NB4 (cell line): ENCODE measurements at regions not wholly inside any gene's neighbourhood (a gene's known extent, or its start where the extent isn't known, plus 50 kb on each side); places are given as distances from the start of the nearest gene placed in this dataset.

Experiments used
- MYC ChIP-seq: IDR thresholded peaks from 2 replicates; pipeline ENCODE4 v1.6.1; 2011; ENCODE audit warnings: low read depth, low read length
- POLR2A ChIP-seq: IDR thresholded peaks from 2 replicates; pipeline ENCODE4 v1.6.1; 2011; ENCODE audit warnings: mild to moderate bottlenecking; ENCODE audit not compliant: insufficient read length; ENCODE audit errors: extremely low read depth
- TF ChIP-seq, protein P1 (sequence below): IDR thresholded peaks from one replicate; pipeline ENCODE4 v1.5.1; 2012; ENCODE audit warnings: low read depth, low read length

DNA sequence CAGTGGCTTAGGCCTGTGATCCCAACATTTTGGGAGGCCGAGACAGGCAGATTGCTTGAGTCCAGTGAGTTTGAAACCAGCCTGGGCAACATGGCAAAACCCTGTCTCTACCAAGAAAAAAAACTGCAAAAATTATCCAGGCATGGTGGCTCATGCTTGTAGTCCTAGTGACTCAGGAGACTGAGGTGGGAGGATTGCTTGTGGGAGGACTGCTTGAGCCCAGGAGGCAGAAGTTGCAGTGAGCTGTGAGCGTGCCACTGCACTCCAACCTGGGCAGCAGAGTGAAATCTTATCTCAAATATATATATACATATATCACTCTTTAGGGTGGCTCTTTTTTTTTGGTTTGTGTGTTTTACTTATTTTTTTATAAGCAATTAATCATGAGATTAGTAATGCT, 83.7 kb upstream of the WDR72 start:
- TF ChIP-seq, protein P1, sequence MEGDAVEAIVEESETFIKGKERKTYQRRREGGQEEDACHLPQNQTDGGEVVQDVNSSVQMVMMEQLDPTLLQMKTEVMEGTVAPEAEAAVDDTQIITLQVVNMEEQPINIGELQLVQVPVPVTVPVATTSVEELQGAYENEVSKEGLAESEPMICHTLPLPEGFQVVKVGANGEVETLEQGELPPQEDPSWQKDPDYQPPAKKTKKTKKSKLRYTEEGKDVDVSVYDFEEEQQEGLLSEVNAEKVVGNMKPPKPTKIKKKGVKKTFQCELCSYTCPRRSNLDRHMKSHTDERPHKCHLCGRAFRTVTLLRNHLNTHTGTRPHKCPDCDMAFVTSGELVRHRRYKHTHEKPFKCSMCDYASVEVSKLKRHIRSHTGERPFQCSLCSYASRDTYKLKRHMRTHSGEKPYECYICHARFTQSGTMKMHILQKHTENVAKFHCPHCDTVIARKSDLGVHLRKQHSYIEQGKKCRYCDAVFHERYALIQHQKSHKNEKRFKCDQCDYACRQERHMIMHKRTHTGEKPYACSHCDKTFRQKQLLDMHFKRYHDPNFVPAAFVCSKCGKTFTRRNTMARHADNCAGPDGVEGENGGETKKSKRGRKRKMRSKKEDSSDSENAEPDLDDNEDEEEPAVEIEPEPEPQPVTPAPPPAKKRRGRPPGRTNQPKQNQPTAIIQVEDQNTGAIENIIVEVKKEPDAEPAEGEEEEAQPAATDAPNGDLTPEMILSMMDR, result no peak
- TF ChIP-seq POLR2A, result no peak
- TF ChIP-seq MYC, result no peak
